Activated T-cell treated with anti-CD3 and anti-CD28 coated beads, Interleukin-2, amount 50 U/mL, for 48 hours (primary cell): ENCODE measurements at regions not wholly inside any gene's neighbourhood (a gene's known extent, or its start where the extent isn't known, plus 50 kb on each side); places are given as distances from the start of the nearest gene placed in this dataset.

Source experiments
- DNase-seq, 2 experiments: peaks; one replicate each; pipeline ENCODE4 v3.0.0-alpha.2; 2020

DNA sequence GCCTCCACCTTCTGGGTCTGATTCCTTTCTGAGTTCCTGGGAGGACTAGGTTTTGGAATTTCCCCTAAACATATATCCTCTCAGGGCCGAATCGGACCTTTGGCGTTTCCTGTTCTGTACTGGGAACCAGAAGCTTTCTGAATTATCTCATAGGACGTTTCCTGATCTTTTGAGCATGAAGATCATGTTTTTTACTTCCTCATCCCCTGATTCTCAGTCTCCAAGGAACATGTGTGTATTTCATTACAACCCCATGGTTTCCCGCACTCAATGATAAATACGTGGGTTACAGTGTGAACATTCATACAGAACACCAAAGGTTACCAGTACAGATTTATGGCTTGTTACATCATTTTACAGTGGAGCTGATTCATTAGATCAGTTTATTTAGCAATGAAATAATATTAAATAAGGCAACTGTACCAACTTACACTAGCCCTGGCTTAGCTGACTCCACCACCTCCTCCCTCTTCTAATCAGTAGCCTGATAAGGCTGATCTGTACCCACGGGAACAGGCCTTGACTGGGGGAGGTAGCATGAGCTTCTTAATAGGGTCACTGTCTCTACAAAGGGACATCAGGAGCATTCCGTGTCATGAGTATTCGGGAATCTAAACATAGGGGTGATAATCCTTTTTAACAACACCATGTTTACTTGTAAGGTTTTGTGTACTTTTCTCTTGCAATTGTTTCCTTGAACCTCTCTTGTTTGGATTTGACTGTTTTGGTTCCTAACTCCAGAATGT is 57.8 kb upstream of the ERRFI1 start:
- DNase-seq, result no peak

GRCh38 chr1:8082945-8083344 is 56.8 kb upstream of the ERRFI1 start:
- no peak for DNase-seq

- DNase-seq, result no peak
Observed at GRCh38 chr1:8078176-8078671, 52.1 kb upstream of the ERRFI1 start.

- no peak for DNase-seq
Observed at GRCh38 chr1:8077602-8078001, 51.5 kb upstream of the ERRFI1 start.

GRCh38 chr1:8077120-8077573 is 51.0 kb upstream of the ERRFI1 start:
- no peak for DNase-seq

- DNase-seq, result no peak
Observed at GRCh38 chr1:8076176-8076575, 50.1 kb upstream of the ERRFI1 start.
